ENCODE measurements at regions not wholly inside any gene's neighbourhood (a gene's known extent, or its start where the extent isn't known, plus 50 kb on each side); places are given as distances from the start of the nearest gene placed in this dataset.

GRCh38 chr6:119985952-119986736, 636.6 kb upstream of the MAN1A1 start (continued):
- TF ChIP-seq ZNF462 (CRISPR knock-in tag; IDR thresholded peaks at IDR 0.05): no peak
- no peak for TF ChIP-seq REST (IDR thresholded peaks at IDR 0.05; ENCODE audit: unreplicated experiment)
- no peak for TF ChIP-seq STAT1 (IDR thresholded peaks at IDR 0.05; ENCODE audit: unreplicated experiment)
- TF ChIP-seq ZNF114 (CRISPR knock-in tag; IDR thresholded peaks at IDR 0.05): no peak
- TF ChIP-seq ETS1 (IDR thresholded peaks at IDR 0.05): no peak
- no peak for TF ChIP-seq POLR2AphosphoS5 (IDR thresholded peaks at IDR 0.05; ENCODE audit: low read depth)
- no peak for TF ChIP-seq CTCF (conservative IDR thresholded peaks at IDR 0.05; ENCODE audit: low read depth in 2 of 2)
- TF ChIP-seq JUNB (IDR thresholded peaks at IDR 0.05; ENCODE audit: unreplicated experiment): no peak
- no peak for TF ChIP-seq EZH2phosphoT487 (IDR thresholded peaks at IDR 0.05; ENCODE audit: unreplicated experiment)
- TF ChIP-seq NANOG (IDR thresholded peaks at IDR 0.05; ENCODE audit: borderline replicate concordance): no peak
